HG03521 (cell line): ENCODE measurements at regions not wholly inside any gene's neighbourhood (a gene's known extent, or its start where the extent isn't known, plus 50 kb on each side); places are given as distances from the start of the nearest gene placed in this dataset.

Source experiments
- ATAC-seq: cut with Tn5 transposase; IDR thresholded peaks from one replicate; pipeline ENCODE4 v1.9.1; 2021; ENCODE audit warnings: mild to moderate bottlenecking, moderate library complexity; ENCODE audit not compliant: unreplicated experiment

GRCh38 chr11:98561877-98562395 lies 458.8 kb upstream of the CNTN5 start:
- no peak for ATAC-seq

GRCh38 chr11:98564233-98564632 lies 456.5 kb upstream of the CNTN5 start:
- ATAC-seq = no peak

DNA sequence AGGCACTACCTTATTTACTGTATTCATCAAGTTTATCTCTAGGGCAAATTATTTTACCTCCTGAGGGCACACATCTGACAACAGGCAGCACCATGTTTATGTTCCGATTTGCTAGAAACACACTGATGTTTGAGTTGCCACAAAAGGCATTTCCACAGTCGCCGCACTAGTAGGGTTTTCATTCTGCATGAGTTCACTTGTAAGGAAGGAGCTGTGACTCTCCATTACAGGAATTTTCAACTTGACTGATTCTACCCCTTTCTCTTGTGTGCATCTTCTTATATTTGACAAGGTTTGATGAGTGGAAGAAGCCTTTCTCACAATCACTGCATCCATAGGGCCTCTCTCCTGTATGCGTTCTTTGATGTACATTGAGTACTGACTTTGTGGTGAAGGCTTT lies 455.9 kb upstream of the CNTN5 start:
- no peak for ATAC-seq

DNA sequence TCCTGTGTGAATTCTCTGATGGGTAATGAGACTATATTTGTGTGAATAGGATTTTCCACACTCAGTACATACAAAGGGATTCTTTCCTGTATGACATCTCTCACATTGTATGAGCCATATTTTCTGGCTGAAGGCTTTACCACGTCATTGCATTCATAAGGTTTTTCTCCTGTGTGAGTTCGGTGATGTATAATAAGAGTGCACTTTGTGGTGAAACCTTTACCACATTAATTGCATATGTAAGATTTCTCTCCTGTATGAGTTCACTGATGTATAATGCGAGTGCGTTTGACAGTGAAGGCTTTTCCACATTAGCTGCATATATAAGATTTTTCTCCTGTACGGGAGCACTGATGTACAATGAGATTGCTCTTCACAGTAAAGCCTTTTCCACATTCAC lies 455.4 kb upstream of the CNTN5 start:
- ATAC-seq = no peak

DNA sequence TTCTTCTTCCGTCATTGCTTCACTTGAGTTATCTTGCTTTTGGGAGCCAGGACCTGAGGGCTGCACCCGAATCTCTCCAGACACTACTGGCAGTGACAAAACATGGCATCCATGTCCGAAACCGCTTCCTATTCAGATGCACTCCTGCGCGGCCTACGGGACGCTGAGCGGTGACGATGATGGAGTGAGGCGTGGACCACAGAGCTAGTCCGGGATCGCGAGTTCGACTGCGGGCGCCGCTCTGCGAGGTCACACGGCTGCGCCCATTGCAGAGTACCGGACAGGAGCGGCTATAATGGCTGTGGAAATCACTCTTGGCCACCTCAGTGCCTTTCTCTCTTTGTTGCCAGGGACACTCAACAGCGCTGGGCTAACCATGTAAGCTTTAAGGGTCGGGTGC lies 453.8 kb upstream of the CNTN5 start:
- no peak for ATAC-seq

DNA sequence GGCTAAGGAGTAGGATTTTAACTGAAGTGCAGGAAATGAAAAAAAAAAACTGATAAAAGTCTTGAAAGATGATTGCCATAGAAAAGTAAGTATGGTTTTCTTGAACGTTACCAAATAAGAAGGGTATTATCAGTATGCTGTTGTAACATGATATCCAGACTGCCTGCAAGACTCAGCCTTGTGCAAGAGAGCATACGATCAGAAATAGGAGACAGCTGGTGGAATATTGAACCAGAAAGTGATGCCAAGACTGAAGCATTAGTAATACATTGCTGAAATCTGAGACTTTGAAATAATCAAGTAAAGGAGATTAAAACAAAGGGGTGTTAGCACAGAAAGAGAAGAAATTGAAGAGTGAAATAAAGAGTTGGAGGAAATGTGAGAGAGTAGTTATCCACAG lies 452.7 kb upstream of the CNTN5 start:
- no peak for ATAC-seq

DNA sequence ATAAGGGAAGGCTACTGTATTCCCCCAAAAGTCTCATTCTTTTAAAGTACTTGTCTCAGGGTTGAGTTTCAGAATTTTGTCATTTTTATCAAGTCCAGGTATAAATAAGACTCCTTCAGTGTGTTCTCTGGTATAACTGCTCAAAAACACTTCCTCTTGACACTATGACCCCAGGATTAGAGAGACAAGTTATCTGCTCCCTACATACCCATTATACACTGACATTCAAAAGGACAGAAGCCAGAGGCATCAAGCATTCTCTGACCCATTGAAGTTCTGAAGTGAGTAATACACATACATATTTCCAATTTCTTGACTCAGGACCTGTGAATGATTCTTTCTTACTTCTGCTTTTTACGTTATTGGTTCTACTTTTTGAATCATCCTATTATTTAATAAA lies 447.8 kb upstream of the CNTN5 start:
- ATAC-seq = no peak

DNA sequence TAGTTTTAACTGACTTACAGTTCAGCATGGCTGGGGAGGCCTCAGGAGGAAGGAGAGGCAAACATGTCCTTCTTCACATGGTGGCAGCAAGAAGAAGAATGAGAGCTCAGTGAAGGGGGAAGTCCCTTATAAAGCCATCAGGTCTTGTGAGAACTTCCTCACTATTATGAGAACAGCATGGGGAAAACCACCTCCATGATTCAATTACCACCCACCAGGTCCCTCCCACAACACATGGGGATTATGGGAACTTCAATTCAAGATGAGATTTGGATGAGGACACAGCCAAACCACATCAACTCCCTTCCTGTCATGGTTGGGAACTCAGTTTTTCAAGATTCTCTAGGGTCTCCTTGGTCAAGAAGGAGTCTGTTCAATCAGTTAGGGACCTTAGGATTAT lies 432.9 kb upstream of the CNTN5 start:
- ATAC-seq = no peak

DNA sequence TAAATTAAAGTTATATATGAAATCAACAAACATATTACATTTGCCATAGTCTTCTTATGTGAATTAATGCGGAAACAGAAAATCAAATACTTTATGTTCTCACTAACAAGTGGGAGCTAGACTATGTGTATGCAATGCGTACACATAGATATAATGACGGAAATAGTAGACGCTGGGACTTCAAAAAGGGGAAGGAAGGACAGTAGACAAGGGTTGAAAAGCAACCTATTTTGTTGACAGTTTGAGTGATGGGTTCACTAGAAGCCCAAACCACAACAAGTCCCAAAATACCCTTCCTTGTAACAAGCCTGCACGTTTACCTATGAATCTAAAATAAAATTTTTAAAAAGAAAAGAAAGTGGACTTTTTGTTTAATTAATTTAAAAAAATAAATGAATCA lies 430.8 kb upstream of the CNTN5 start:
- no peak for ATAC-seq

DNA sequence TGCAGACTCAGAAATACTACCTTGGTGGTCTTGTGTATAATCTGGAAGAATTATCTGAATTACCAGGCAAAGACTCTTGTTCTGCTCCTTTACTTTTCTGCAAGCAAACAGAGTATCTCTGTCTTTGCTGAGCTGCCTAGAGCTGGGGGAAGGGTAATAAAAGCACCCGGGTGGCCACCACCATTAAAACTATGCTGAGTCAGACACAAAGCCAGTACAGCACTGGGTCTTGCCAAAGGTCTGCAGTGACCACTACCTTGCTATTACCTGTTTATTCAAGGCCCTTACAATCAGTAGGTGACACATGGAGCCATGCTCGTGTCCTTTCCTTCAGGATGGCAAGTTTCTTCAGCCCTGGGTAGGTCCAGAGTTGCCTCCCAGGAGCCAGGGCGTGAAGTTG lies 420.6 kb upstream of the CNTN5 start:
- ATAC-seq = no peak

- no peak for ATAC-seq
These were observed 419.7 kb upstream of the CNTN5 start for GRCh38 chr11:98600786-98601773.

GRCh38 chr11:98616098-98616655 lies 404.6 kb upstream of the CNTN5 start:
- no peak for ATAC-seq

DNA sequence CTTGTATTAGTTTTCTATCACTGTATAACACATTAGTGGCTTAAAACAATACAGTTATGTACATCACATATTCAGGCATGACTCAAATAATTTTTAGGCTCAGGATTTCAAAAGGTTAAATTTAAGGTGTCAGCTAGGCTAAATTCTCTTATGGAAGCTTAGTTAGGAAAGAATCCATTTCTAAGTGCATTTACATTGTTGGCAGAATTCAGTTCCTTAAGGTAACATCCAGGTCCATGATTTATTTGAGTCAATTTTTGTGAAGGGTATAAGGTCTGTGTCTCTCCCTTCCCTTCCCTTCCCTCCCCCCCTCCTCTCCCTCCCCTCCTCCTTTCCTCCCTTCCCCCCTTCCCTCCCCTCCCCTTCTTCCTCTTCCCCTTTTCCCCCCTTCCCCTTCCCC lies 399.0 kb upstream of the CNTN5 start:
- no peak for ATAC-seq

- ATAC-seq = no peak
These were observed 395.2 kb upstream of the CNTN5 start for GRCh38 chr11:98625526-98625925.

GRCh38 chr11:98630736-98631135 lies 390.0 kb upstream of the CNTN5 start:
- no peak for ATAC-seq

- no peak for ATAC-seq
These were observed 363.0 kb upstream of the CNTN5 start for GRCh38 chr11:98657711-98658110.

DNA sequence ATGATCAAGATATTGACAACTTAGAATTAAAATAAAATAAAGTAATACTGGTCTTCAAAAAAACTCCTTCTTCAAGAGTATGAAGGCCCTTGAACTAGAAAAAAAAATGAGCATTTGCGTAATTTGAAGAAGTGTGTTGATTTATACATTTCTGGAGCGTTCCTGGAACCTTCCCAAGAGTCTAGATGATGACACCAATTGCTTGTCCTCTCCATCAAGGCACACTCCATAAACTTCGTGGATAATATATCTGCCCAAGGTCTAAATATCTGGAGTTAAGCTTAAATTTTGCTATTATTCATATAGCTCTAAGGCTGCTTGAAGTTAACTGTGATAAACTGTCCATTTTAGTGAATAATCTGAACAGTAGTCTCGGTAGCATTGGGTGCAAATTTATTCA lies 361.3 kb upstream of the CNTN5 start:
- no peak for ATAC-seq

- ATAC-seq = no peak
These were observed 346.4 kb upstream of the CNTN5 start for GRCh38 chr11:98674390-98674789.

- no peak for ATAC-seq
These were observed 341.1 kb upstream of the CNTN5 start for GRCh38 chr11:98679673-98680072.

- no peak for ATAC-seq
These were observed 319.2 kb upstream of the CNTN5 start for GRCh38 chr11:98701541-98701940.

GRCh38 chr11:98703779-98704556 lies 316.8 kb upstream of the CNTN5 start:
- ATAC-seq = no peak
